Ectodermal cell (in vitro differentiated cells): ENCODE measurements at regions not wholly inside any gene's neighbourhood (a gene's known extent, or its start where the extent isn't known, plus 50 kb on each side); places are given as distances from the start of the nearest gene placed in this dataset.

ENCODE experiments used
- H3K27ac ChIP-seq: 2 replicates; pipeline ENCODE4 v1.7.0; 2013; ENCODE audit warnings: mild to moderate bottlenecking, low read depth, low read length; ENCODE audit not compliant: insufficient read depth, poor library complexity, severe bottlenecking
- H3K27me3 ChIP-seq: 2 replicates; pipeline ENCODE4 v1.7.0; 2013; ENCODE audit warnings: mild to moderate bottlenecking, low read length; ENCODE audit not compliant: insufficient read depth, control insufficient read depth, poor library complexity, severe bottlenecking
- H3K36me3 ChIP-seq: one replicate; pipeline ENCODE4 v1.7.0; 2013; ENCODE audit warnings: low read length; ENCODE audit not compliant: control insufficient read depth, insufficient read depth
- H3K4me1 ChIP-seq: one replicate; pipeline ENCODE4 v1.7.0; 2013; ENCODE audit warnings: low read length; ENCODE audit not compliant: control insufficient read depth, insufficient read depth
- H3K4me3 ChIP-seq: 2 replicates; pipeline ENCODE4 v1.7.0; 2013; ENCODE audit warnings: low read depth, low read length, control low read depth; ENCODE audit not compliant: insufficient read depth
- H3K9me3 ChIP-seq: 2 replicates; pipeline ENCODE4 v1.7.0; 2013; ENCODE audit warnings: mild to moderate bottlenecking, low read length, moderate library complexity; ENCODE audit not compliant: control insufficient read depth
- WGBS, 2 experiments: methylation state at CpG; one replicate each; pipeline ENCODE4 v1.1.7; 2013; ENCODE audit warnings: missing lambda C conversion rate in 2 of 2; 5-methylcytosine and 5-hydroxymethylcytosine counted together

DNA sequence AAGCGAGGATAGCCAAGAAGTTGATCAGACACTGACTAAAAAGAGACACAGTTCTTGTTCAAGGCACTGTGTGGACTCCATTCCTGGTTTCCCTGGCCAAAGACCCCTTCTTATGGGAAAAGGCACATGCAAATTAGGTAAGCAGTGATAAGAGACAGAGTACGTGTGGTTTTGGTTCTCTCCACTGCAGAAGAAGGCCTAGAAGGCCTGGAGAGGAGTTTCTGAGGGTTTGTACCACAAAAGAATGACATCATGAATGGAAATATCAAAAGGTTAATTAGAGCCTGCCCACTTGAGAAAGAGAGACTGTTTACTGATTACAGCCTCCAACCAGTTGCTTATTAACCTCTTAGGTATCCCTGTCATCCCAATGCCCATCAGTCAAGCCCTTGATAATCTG, 137.5 kb downstream of the ZNF365 start:
- Histone ChIP-seq H3K36me3 (no peaks in the 10 kb centered on the region), H3K27ac (no peak overlapping the region), H3K4me1 (no peaks in the 10 kb centered on the region), H3K9me3 (no peaks in the 10 kb centered on the region), H3K4me3 (no peak overlapping the region), H3K27me3 (no peaks in the 10 kb centered on the region)
- 88 to 94% methylated on average over 2 of the region's 2 CpGs for WGBS, 2 experiments

- H3K4me3 ChIP-seq, result no peak overlapping the region
- H3K9me3 ChIP-seq, result no peaks in the 10 kb centered on the region
- no peaks in the 10 kb centered on the region for H3K36me3 ChIP-seq
- no peaks in the 10 kb centered on the region for H3K4me1 ChIP-seq
- 85 to 86% methylated on average over 5 of the region's 5 CpGs for WGBS, 2 experiments
- H3K27me3 ChIP-seq, result no peaks in the 10 kb centered on the region
- H3K27ac ChIP-seq, result no peak overlapping the region
These were observed 138.7 kb downstream of the ZNF365 start for GRCh38 chr10:62512732-62513475.

DNA sequence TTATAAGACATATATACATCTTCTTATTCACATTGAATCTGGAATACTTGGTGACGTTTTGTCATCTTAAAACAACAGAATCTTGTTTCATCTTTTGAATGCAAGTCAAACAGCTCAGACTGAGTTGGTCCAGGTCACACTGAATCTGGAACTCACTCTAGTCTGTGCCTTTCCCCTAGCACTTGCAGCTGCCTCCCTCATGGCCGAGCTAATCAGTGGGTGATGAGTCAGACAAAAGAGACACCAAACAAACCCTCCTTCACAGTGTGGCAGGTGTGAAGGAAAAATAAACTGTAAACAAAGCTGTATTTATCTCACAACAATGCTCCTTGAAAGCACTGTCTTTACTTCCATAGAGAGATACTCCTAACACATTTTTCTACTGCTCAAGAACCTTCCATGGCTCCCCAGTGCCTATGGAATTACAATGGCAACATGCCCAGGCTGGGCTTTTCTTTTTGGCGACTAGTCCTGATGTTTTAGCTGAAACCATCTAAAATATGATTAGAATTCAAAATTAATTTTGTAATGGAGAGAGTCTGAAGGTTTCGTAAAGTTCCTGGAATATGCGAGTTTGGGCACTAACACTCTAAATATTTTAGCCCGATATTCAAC, 140.0 kb downstream of the ZNF365 start:
- H3K27me3 ChIP-seq, result no peaks in the 10 kb centered on the region
- H3K9me3 ChIP-seq, result no peaks in the 10 kb centered on the region
- H3K36me3 ChIP-seq, result no peaks in the 10 kb centered on the region
- no peak overlapping the region for H3K27ac ChIP-seq
- 86 to 91% methylated on average over 4 to 6 of the region's 6 CpGs for WGBS, 2 experiments
- no peaks in the 10 kb centered on the region for H3K4me1 ChIP-seq
- H3K4me3 ChIP-seq, result no peak overlapping the region

DNA sequence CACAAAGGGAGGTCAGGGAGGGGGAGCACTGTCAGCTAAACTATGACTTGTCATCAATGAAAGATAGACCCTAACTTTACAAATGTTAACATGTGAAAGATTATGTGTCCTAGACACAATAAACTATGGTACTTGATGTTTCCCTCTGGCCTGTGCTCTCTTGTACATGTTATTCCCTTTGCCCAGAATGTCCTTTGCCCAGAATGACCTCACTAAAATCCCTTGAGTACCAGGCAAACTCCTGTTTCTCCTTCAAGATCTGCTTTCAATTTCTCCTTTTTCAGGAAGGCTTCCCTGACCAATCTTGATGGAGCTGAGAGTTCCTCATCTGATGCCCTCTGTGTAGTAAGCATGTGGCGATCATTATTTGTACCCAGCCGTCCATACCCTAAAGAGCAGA, 143.1 kb downstream of the ZNF365 start:
- H3K27ac ChIP-seq, result no peak overlapping the region
- H3K4me1 ChIP-seq, result no peaks in the 10 kb centered on the region
- no peaks in the 10 kb centered on the region for H3K36me3 ChIP-seq
- no peaks in the 10 kb centered on the region for H3K27me3 ChIP-seq
- no peaks in the 10 kb centered on the region for H3K9me3 ChIP-seq
- H3K4me3 ChIP-seq, result no peak overlapping the region
- WGBS, 2 experiments, result 94 to 100% methylated on average over 2 of the region's 2 CpGs

GRCh38 chr10:62527019-62527827, 153.1 kb downstream of the ZNF365 start:
- Histone ChIP-seq H3K4me3 (no peak overlapping the region), H3K27me3 (no peaks in the 10 kb centered on the region), H3K4me1 (no peaks in the 10 kb centered on the region), H3K27ac (no peak overlapping the region), H3K9me3 (no peaks in the 10 kb centered on the region), H3K36me3 (no peaks in the 10 kb centered on the region)
- WGBS, 2 experiments, result 89 to 95% methylated on average over 6 of the region's 6 CpGs

- H3K27ac ChIP-seq, result no peak overlapping the region
- no peaks in the 10 kb centered on the region for H3K27me3 ChIP-seq
- H3K36me3 ChIP-seq, result no peaks in the 10 kb centered on the region
- no peaks in the 10 kb centered on the region for H3K9me3 ChIP-seq
- WGBS, 2 experiments, result 72 to 89% methylated on average over 1 of the region's 1 CpG
- H3K4me1 ChIP-seq, result no peaks in the 10 kb centered on the region
- no peak overlapping the region for H3K4me3 ChIP-seq
These were observed 154.3 kb downstream of the ZNF365 start for GRCh38 chr10:62528441-62528840.

GRCh38 chr10:62529396-62529795, 155.2 kb downstream of the ZNF365 start:
- WGBS, 2 experiments, result 90 to 91% methylated on average over 2 of the region's 2 CpGs
- no peak overlapping the region for H3K27ac ChIP-seq
- no peaks in the 10 kb centered on the region for H3K27me3 ChIP-seq
- H3K4me3 ChIP-seq, result no peak overlapping the region
- no peaks in the 10 kb centered on the region for H3K9me3 ChIP-seq
- H3K36me3 ChIP-seq, result no peaks in the 10 kb centered on the region
- H3K4me1 ChIP-seq, result no peaks in the 10 kb centered on the region

DNA sequence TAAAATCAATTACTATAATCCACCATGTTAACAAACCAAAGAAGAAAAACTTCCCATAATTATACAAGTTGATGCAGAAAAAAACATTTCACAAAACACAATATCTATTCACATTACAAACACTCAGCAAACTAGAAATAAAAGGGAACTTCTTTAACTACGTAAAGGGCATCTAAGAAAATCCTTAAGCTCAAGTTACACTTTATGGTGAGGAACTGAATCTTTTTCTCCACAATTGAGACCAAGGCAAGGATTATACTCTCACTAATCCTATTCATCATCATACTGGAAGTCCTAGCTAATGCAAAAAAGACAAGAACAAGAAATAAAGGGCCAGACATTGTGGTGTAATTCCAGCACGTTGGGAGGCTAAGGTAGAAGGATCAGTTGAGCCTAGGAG, 159.9 kb downstream of the ZNF365 start:
- Histone ChIP-seq H3K36me3 (no peaks in the 10 kb centered on the region), H3K4me3 (no peak overlapping the region), H3K27me3 (no peaks in the 10 kb centered on the region), H3K4me1 (no peaks in the 10 kb centered on the region), H3K27ac (no peak overlapping the region), H3K9me3 (no peaks in the 10 kb centered on the region)
- 73 to 84% methylated on average over 2 of the region's 2 CpGs for WGBS, 2 experiments

GRCh38 chr10:62538606-62539005, 164.4 kb downstream of the ZNF365 start:
- no peaks in the 10 kb centered on the region for H3K9me3 ChIP-seq
- H3K36me3 ChIP-seq, result no peaks in the 10 kb centered on the region
- whole genome bisulfite sequencing, 2 experiments, result 93 to 94% methylated on average over 6 of the region's 6 CpGs
- no peak overlapping the region for H3K27ac ChIP-seq
- no peak overlapping the region for H3K4me3 ChIP-seq
- H3K27me3 ChIP-seq, result no peaks in the 10 kb centered on the region
- no peaks in the 10 kb centered on the region for H3K4me1 ChIP-seq

DNA sequence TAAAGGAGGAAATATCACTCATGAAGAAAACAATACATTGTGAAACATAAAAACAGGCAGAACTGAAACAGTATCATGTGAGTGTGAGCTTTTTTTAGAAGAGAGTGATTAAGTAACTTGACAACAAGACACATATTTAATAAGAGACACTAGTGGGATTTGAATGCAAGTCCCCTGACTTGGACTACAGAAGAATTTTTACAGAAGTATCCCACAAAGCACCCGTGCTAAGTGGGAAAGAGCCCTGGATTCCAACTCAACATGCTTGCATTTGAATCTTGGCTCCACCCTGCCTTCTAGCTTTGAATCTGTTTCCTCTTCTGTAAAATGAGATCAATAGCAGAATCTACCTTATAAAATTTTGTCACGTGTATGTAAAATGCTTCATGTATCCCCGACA, 166.2 kb downstream of the ZNF365 start:
- no peak overlapping the region for H3K27ac ChIP-seq
- no peak overlapping the region for H3K4me3 ChIP-seq
- H3K4me1 ChIP-seq, result no peaks in the 10 kb centered on the region
- H3K9me3 ChIP-seq, result no peaks in the 10 kb centered on the region
- H3K36me3 ChIP-seq, result no peaks in the 10 kb centered on the region
- no peaks in the 10 kb centered on the region for H3K27me3 ChIP-seq
- 92 to 94% methylated on average over 3 of the region's 3 CpGs for WGBS, 2 experiments
